HG03039 (cell line): ENCODE measurements at regions not wholly inside any gene's neighbourhood (a gene's known extent, or its start where the extent isn't known, plus 50 kb on each side); places are given as distances from the start of the nearest gene placed in this dataset.
"Not testable (repeated sequence)": the region's sequence is repeated elsewhere in the genome, so short reads cannot be mapped to it uniquely, and the experiment has no call there.

Source experiments
- ATAC-seq: cut with Tn5 transposase; IDR thresholded peaks from one replicate; pipeline ENCODE4 v1.9.1; 2021; ENCODE audit warnings: mild to moderate bottlenecking, moderate library complexity; ENCODE audit not compliant: unreplicated experiment

GRCh38 chr5:96177303-96177869 is 215.7 kb upstream of the ELL2 start:
- ATAC-seq = peak; percentile 80

- no peak for ATAC-seq
These were observed 214.4 kb upstream of the ELL2 start for GRCh38 chr5:96176022-96176421.

GRCh38 chr5:96175090-96175489 is 213.4 kb upstream of the ELL2 start:
- no peak for ATAC-seq

GRCh38 chr5:96173366-96173765 is 211.7 kb upstream of the ELL2 start:
- ATAC-seq = no peak

GRCh38 chr5:96172436-96172835 is 210.8 kb upstream of the ELL2 start:
- ATAC-seq = no peak

GRCh38 chr5:96171973-96172372 is 210.3 kb upstream of the ELL2 start:
- ATAC-seq = not testable (repeated sequence)

- not testable (repeated sequence) for ATAC-seq
These were observed 209.0 kb upstream of the ELL2 start for GRCh38 chr5:96170481-96171125.

GRCh38 chr5:96168833-96169232 is 207.2 kb upstream of the ELL2 start:
- not testable (repeated sequence) for ATAC-seq

- no peak for ATAC-seq
These were observed 197.4 kb upstream of the ELL2 start for GRCh38 chr5:96159043-96159442.

GRCh38 chr5:96157841-96158291 is 196.2 kb upstream of the ELL2 start:
- no peak for ATAC-seq

- ATAC-seq = no peak
These were observed 195.6 kb upstream of the ELL2 start for GRCh38 chr5:96157077-96157780.

GRCh38 chr5:96155147-96155546 is 193.5 kb upstream of the ELL2 start:
- ATAC-seq = no peak

- peak; percentile 57 for ATAC-seq
These were observed 190.2 kb upstream of the ELL2 start for GRCh38 chr5:96151891-96152290.

- ATAC-seq = no peak
These were observed 188.4 kb upstream of the ELL2 start for GRCh38 chr5:96150007-96150406.

GRCh38 chr5:96149546-96149945 is 187.9 kb upstream of the ELL2 start:
- no peak for ATAC-seq

GRCh38 chr5:96149021-96149420 is 187.4 kb upstream of the ELL2 start:
- no peak for ATAC-seq

GRCh38 chr5:96148376-96148775 is 186.7 kb upstream of the ELL2 start:
- ATAC-seq = no peak

- ATAC-seq = no peak
These were observed 186.2 kb upstream of the ELL2 start for GRCh38 chr5:96147866-96148265.

GRCh38 chr5:96146675-96147074 is 185.0 kb upstream of the ELL2 start:
- peak; percentile 70 for ATAC-seq

- ATAC-seq = no peak
These were observed 182.6 kb upstream of the ELL2 start for GRCh38 chr5:96144289-96144688.

- no peak for ATAC-seq
These were observed 181.8 kb upstream of the ELL2 start for GRCh38 chr5:96143450-96143849.

- no peak for ATAC-seq
These were observed 181.3 kb upstream of the ELL2 start for GRCh38 chr5:96142786-96143434.
